ENCODE measurements at regions not wholly inside any gene's neighbourhood (a gene's known extent, or its start where the extent isn't known, plus 50 kb on each side); places are given as distances from the start of the nearest gene placed in this dataset.

DNA sequence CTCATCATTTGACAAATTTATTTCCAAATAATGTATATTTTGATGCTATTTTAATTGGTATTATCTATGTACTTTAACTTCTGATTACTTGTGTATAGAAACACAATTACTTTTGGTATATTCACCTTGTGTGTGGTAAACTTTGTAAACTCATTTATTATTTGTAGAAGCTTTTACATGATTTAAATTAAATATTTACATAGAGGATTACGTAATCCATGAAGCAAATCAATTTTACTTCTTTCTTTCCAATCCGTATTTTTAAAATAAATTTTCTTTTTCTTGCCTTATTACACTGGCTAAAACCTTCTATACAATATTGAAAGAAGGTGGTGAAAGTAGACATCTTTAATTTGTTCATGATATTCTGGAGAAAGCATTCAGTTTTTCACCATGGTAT lies 540.2 kb downstream of the MMUT start:
- TF ChIP-seq SP1 (IDR thresholded peaks at IDR 0.05) (no peak), RAD21 (IDR thresholded peaks at IDR 0.05) (no peak), TAF1 (conservative IDR thresholded peaks at IDR 0.05) (no peak), HNF4A (conservative IDR thresholded peaks at IDR 0.05) (no peak), NR2F2 (IDR thresholded peaks at IDR 0.05) (no peak), GABPA (IDR thresholded peaks at IDR 0.05 in 1 of 2, conservative IDR thresholded peaks at IDR 0.05 in 1 of 2) (no peak), EGR1 (IDR thresholded peaks at IDR 0.05; ENCODE audit: low read depth in 2 of 2) (no peak), FOXA1 (IDR thresholded peaks at IDR 0.05) (no peak), YY1 (IDR thresholded peaks at IDR 0.05) (no peak)
- TF ChIP-seq, protein P1, sequence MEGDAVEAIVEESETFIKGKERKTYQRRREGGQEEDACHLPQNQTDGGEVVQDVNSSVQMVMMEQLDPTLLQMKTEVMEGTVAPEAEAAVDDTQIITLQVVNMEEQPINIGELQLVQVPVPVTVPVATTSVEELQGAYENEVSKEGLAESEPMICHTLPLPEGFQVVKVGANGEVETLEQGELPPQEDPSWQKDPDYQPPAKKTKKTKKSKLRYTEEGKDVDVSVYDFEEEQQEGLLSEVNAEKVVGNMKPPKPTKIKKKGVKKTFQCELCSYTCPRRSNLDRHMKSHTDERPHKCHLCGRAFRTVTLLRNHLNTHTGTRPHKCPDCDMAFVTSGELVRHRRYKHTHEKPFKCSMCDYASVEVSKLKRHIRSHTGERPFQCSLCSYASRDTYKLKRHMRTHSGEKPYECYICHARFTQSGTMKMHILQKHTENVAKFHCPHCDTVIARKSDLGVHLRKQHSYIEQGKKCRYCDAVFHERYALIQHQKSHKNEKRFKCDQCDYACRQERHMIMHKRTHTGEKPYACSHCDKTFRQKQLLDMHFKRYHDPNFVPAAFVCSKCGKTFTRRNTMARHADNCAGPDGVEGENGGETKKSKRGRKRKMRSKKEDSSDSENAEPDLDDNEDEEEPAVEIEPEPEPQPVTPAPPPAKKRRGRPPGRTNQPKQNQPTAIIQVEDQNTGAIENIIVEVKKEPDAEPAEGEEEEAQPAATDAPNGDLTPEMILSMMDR (IDR thresholded peaks at IDR 0.05; ENCODE audit: low read depth, low read length, missing input control), result no peak
- TF ChIP-seq, protein P2, sequence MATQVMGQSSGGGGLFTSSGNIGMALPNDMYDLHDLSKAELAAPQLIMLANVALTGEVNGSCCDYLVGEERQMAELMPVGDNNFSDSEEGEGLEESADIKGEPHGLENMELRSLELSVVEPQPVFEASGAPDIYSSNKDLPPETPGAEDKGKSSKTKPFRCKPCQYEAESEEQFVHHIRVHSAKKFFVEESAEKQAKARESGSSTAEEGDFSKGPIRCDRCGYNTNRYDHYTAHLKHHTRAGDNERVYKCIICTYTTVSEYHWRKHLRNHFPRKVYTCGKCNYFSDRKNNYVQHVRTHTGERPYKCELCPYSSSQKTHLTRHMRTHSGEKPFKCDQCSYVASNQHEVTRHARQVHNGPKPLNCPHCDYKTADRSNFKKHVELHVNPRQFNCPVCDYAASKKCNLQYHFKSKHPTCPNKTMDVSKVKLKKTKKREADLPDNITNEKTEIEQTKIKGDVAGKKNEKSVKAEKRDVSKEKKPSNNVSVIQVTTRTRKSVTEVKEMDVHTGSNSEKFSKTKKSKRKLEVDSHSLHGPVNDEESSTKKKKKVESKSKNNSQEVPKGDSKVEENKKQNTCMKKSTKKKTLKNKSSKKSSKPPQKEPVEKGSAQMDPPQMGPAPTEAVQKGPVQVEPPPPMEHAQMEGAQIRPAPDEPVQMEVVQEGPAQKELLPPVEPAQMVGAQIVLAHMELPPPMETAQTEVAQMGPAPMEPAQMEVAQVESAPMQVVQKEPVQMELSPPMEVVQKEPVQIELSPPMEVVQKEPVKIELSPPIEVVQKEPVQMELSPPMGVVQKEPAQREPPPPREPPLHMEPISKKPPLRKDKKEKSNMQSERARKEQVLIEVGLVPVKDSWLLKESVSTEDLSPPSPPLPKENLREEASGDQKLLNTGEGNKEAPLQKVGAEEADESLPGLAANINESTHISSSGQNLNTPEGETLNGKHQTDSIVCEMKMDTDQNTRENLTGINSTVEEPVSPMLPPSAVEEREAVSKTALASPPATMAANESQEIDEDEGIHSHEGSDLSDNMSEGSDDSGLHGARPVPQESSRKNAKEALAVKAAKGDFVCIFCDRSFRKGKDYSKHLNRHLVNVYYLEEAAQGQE (IDR thresholded peaks at IDR 0.05), result no peak
- TF ChIP-seq, protein P3, sequence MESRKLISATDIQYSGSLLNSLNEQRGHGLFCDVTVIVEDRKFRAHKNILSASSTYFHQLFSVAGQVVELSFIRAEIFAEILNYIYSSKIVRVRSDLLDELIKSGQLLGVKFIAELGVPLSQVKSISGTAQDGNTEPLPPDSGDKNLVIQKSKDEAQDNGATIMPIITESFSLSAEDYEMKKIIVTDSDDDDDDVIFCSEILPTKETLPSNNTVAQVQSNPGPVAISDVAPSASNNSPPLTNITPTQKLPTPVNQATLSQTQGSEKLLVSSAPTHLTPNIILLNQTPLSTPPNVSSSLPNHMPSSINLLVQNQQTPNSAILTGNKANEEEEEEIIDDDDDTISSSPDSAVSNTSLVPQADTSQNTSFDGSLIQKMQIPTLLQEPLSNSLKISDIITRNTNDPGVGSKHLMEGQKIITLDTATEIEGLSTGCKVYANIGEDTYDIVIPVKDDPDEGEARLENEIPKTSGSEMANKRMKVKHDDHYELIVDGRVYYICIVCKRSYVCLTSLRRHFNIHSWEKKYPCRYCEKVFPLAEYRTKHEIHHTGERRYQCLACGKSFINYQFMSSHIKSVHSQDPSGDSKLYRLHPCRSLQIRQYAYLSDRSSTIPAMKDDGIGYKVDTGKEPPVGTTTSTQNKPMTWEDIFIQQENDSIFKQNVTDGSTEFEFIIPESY (IDR thresholded peaks at IDR 0.05), result no peak

All from liver (tissue), 3 donors.